ENCODE measurements at regions not wholly inside any gene's neighbourhood (a gene's known extent, or its start where the extent isn't known, plus 50 kb on each side); places are given as distances from the start of the nearest gene placed in this dataset.

DNA sequence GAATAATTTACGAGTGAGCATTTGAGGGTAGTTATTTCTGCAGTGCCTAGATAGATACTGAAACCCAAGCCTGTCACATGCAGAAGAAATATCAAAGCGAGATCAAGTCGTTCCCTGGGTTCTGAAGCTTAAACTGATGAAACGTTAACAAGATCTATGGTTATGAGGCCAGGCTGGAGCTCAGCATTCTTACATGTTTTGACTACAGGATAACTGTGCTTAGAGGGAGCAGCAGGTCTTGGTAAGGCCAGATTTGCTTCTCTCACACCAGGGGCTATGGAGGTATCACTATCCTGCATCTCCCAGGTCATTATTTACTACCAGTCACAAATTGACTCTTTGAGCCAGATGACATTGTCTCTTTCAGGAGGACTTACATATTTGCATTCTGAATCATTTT lies 1401.4 kb upstream of the PRMT6 start:
- DNase-seq (ENCODE audit: low read depth), result no peak
- H3K4me3 ChIP-seq (ENCODE audit: low read depth, low read length), result no peak overlapping the region
- TF ChIP-seq, protein P1, sequence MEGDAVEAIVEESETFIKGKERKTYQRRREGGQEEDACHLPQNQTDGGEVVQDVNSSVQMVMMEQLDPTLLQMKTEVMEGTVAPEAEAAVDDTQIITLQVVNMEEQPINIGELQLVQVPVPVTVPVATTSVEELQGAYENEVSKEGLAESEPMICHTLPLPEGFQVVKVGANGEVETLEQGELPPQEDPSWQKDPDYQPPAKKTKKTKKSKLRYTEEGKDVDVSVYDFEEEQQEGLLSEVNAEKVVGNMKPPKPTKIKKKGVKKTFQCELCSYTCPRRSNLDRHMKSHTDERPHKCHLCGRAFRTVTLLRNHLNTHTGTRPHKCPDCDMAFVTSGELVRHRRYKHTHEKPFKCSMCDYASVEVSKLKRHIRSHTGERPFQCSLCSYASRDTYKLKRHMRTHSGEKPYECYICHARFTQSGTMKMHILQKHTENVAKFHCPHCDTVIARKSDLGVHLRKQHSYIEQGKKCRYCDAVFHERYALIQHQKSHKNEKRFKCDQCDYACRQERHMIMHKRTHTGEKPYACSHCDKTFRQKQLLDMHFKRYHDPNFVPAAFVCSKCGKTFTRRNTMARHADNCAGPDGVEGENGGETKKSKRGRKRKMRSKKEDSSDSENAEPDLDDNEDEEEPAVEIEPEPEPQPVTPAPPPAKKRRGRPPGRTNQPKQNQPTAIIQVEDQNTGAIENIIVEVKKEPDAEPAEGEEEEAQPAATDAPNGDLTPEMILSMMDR (IDR thresholded peaks at IDR 0.05; ENCODE audit: insufficient read depth, low read length), result no peak

DNA sequence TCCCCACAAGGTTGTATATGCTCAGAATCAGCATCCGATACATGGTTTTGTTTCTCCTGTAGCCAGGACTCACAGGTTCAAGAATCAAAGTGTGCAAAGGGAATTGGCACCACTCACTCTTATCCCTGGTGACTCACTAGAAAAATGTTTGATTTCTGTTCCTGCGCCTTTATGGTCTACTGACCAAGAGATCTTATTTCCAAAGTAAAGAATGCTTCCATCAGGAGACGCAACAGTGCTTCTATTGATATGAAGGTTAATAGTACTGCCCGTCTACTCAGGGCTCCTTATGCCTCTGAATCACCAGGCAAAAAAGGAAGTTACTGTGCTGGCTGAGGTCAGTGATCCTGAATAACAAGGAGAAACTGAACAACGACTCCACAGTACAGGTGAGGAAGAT lies 1392.0 kb upstream of the PRMT6 start:
- TF ChIP-seq, protein P1 (IDR thresholded peaks at IDR 0.05; ENCODE audit: insufficient read depth, low read length), result no peak
- H3K4me3 ChIP-seq (ENCODE audit: low read depth, low read length), result no peak overlapping the region
- DNase-seq (ENCODE audit: low read depth), result no peak

DNA sequence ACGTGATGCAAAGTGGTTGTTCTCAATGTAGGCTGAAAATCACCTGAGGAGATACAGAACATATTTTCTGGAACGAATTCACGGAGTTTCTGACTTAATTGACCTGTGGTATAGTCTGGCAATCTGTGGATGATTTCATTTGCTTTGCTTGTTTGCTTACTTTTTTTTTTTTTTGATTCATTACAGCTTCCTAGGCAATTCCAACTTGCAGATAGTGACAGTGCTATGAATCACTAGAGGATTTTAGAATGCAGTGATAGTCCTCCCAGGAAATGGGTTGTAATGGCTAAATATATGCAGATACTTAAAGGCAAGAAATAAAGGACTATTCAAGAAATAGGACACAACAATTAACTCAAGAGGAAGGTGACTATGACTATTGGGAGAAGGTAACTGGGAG lies 1378.1 kb upstream of the PRMT6 start:
- H3K4me3 ChIP-seq (ENCODE audit: low read depth, low read length), result no peak overlapping the region
- no peak for DNase-seq (ENCODE audit: low read depth)
- TF ChIP-seq, protein P1 (IDR thresholded peaks at IDR 0.05; ENCODE audit: insufficient read depth, low read length), result no peak

DNA sequence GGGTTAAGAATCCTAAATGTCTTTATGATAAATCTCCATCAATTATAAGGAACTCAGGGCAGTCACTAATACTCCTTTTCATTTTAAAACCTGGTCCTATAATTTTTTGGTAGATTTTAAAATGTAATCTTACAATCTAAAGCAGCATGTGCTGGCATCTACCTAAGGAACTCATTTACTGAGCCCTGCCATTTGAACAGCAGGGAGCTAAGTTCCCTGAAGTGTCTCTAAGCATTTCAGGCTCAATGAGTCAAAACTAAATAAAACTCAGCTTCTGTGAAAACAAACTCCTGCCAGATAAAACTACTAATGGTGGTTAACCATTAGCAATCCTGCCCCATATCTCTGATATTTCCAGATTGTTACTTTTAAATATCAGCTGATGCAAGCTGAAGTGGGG lies 1371.8 kb upstream of the PRMT6 start:
- TF ChIP-seq, protein P1 (IDR thresholded peaks at IDR 0.05; ENCODE audit: insufficient read depth, low read length), result no peak
- DNase-seq (ENCODE audit: low read depth), result no peak
- no peak overlapping the region for H3K4me3 ChIP-seq (ENCODE audit: low read depth, low read length)

DNA sequence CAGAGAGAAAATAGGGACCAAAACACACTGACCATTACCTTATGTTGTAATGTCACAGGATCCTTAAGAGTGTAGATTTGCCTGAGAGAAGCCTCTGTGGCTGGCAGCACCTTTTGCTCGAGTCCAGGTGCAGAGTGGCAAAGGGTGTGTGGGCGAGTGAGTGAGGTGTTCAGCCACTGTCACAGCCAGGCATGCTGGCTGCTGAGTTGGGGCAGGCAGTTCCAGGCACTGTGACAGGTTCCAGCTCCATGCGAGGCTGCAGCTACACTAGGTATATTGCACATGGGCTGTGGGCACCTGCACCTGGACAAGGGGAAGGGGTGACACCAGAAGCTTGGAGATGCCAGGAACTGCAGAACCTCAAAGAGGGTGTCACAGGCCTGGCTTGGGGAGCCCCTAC lies 1370.4 kb upstream of the PRMT6 start:
- TF ChIP-seq, protein P1 (IDR thresholded peaks at IDR 0.05; ENCODE audit: insufficient read depth, low read length), result no peak
- no peak for DNase-seq (ENCODE audit: low read depth)
- H3K4me3 ChIP-seq (ENCODE audit: low read depth, low read length), result no peak overlapping the region

DNA sequence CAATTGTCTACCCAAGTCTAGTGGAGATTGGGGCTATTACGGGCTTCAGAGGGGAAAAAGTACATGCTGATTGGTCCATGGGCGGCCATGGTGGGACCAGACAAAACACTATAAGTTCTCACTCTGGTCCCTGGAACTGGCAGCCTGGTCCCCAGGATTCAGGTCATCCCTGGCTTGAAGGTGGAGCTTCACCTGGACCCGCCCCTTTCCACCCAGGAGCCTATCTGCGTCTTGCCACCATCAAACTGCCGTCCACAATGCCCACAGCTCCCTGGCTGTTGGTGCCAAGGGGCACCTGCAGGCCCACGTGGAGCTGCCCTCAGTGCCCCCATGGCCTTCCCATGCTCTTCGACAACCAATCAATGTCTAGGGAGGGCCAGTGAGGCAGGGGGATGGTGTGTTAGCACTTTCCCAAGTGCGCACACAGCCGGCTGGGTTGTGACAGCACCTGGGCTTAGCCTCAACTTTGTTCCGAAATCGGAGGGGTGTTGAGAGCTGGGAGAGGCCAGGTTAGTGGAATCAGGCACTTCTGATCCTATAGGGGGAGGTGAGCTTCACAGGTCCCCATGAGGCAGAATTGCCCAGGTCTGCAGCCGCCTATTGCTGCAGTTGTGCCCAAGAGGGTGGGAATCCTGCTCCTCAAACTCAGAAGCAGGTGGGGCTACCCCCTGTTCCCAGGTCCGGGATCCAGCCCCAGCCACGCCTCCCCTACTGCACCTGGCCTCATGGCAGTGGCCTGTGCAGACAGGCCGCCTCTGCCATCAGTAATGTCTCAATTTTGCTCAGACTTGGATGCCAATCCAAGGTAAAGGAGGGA lies 1369.4 kb upstream of the PRMT6 start:
- TF ChIP-seq, protein P1 (IDR thresholded peaks at IDR 0.05; ENCODE audit: insufficient read depth, low read length), result no peak
- no peak overlapping the region for H3K4me3 ChIP-seq (ENCODE audit: low read depth, low read length)
- DNase-seq (ENCODE audit: low read depth), result no peak

DNA sequence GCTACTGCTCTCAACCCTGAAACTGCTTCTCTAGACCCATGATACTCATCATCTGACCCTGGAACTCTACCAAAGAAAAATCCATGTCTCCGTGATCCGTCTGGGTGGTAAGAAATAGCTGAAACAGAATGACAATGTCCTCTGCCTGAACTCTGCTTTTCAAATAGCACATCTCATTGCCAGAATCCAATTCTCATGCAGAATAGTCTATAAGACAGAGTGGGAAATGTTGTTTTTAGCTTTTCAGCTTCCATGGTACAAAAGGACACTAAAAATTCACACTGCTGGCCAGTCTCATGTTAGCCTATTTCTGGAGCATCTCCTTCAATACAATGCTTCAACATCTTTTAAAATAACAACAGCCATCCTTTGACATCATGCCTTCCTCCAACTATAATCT lies 1355.8 kb upstream of the PRMT6 start:
- DNase-seq (ENCODE audit: low read depth), result no peak
- TF ChIP-seq, protein P1 (IDR thresholded peaks at IDR 0.05; ENCODE audit: insufficient read depth, low read length), result no peak
- no peak overlapping the region for H3K4me3 ChIP-seq (ENCODE audit: low read depth, low read length)

All from fibroblast of the aortic adventitia (primary cell).